Mesodermal cell (in vitro differentiated cells): ENCODE measurements at regions not wholly inside any gene's neighbourhood (a gene's known extent, or its start where the extent isn't known, plus 50 kb on each side); places are given as distances from the start of the nearest gene placed in this dataset.

Experiments used
- H3K27ac ChIP-seq: 2 replicates; pipeline ENCODE4 v1.7.0; 2013; ENCODE audit warnings: mild to moderate bottlenecking, low read depth, low read length, moderate library complexity; ENCODE audit not compliant: severe bottlenecking
- H3K36me3 ChIP-seq: 2 replicates; pipeline ENCODE4 v1.7.1; 2013; ENCODE audit warnings: mild to moderate bottlenecking, low read length, moderate library complexity; ENCODE audit not compliant: control insufficient read depth, insufficient read depth
- H3K4me1 ChIP-seq: one replicate; pipeline ENCODE4 v1.7.1; 2013; ENCODE audit warnings: mild to moderate bottlenecking, low read length; ENCODE audit not compliant: insufficient read depth, control insufficient read depth, poor library complexity, severe bottlenecking
- H3K4me3 ChIP-seq: 2 replicates; pipeline ENCODE4 v1.7.0; 2013; ENCODE audit warnings: low read length, control low read depth, mild to moderate bottlenecking; ENCODE audit not compliant: insufficient read depth, poor library complexity, severe bottlenecking; ENCODE audit errors: extremely low read depth
- H3K9me3 ChIP-seq: 2 replicates; pipeline ENCODE4 v1.7.1; 2013; ENCODE audit warnings: mild to moderate bottlenecking, low read length, moderate library complexity; ENCODE audit not compliant: control insufficient read depth
- WGBS, 2 experiments: methylation state at CpG; one replicate each; pipeline ENCODE4 v1.1.5; 2013; ENCODE audit warnings: missing lambda C conversion rate in 2 of 2; ENCODE audit not compliant: insufficient coverage in 2 of 2; 5-methylcytosine and 5-hydroxymethylcytosine counted together

- Histone ChIP-seq H3K36me3 (no peaks in the 10 kb centered on the region), H3K4me1 (peaks cover 6% of the 10 kb centered on the region), H3K4me3 (no peak overlapping the region), H3K27ac (no peak overlapping the region), H3K9me3 (no peaks in the 10 kb centered on the region)
- 100% methylated on average over 1 to 2 of the region's 2 CpGs for WGBS, 2 experiments
These were observed 187.1 kb downstream of the KITLG start for GRCh38 chr12:88393017-88393767.

GRCh38 chr12:88398031-88398430 lies 182.2 kb downstream of the KITLG start:
- H3K36me3 ChIP-seq: no peaks in the 10 kb centered on the region
- no peak overlapping the region for H3K27ac ChIP-seq
- H3K4me1 ChIP-seq: no peaks in the 10 kb centered on the region
- 93 to 94% methylated on average over 2 of the region's 2 CpGs for WGBS, 2 experiments
- no peaks in the 10 kb centered on the region for H3K9me3 ChIP-seq
- H3K4me3 ChIP-seq: no peak overlapping the region

GRCh38 chr12:88399811-88400210 lies 180.5 kb downstream of the KITLG start:
- no peaks in the 10 kb centered on the region for H3K36me3 ChIP-seq
- no peaks in the 10 kb centered on the region for H3K9me3 ChIP-seq
- H3K4me3 ChIP-seq: no peak overlapping the region
- no peaks in the 10 kb centered on the region for H3K4me1 ChIP-seq
- no peak overlapping the region for H3K27ac ChIP-seq
- WGBS, 2 experiments: no CpG with 5 or more reads among the region's 2 CpGs

- Histone ChIP-seq H3K4me3 (no peak overlapping the region), H3K27ac (no peak overlapping the region), H3K4me1 (no peaks in the 10 kb centered on the region), H3K9me3 (no peaks in the 10 kb centered on the region), H3K36me3 (no peaks in the 10 kb centered on the region)
- WGBS, 2 experiments: 60% methylated on average over 1 of the region's 3 CpGs; no CpG with 5 or more reads in 1 of the 2 experiments
These were observed 180.0 kb downstream of the KITLG start for GRCh38 chr12:88400302-88400701.

- no peaks in the 10 kb centered on the region for H3K36me3 ChIP-seq
- H3K4me3 ChIP-seq: no peak overlapping the region
- WGBS, 2 experiments: no CpG with 5 or more reads among the region's 2 CpGs
- H3K27ac ChIP-seq: no peak overlapping the region
- no peaks in the 10 kb centered on the region for H3K4me1 ChIP-seq
- no peaks in the 10 kb centered on the region for H3K9me3 ChIP-seq
These were observed 179.1 kb downstream of the KITLG start for GRCh38 chr12:88401155-88401554.

GRCh38 chr12:88406905-88407304 lies 173.4 kb downstream of the KITLG start:
- WGBS, 2 experiments: 100% methylated on average over 1 to 2 of the region's 5 CpGs
- Histone ChIP-seq H3K36me3 (no peaks in the 10 kb centered on the region), H3K4me1 (no peaks in the 10 kb centered on the region), H3K9me3 (no peaks in the 10 kb centered on the region), H3K27ac (no peak overlapping the region), H3K4me3 (no peak overlapping the region)

GRCh38 chr12:88408823-88409222 lies 171.4 kb downstream of the KITLG start:
- Histone ChIP-seq H3K4me1 (no peaks in the 10 kb centered on the region), H3K4me3 (no peak overlapping the region), H3K9me3 (no peaks in the 10 kb centered on the region), H3K27ac (no peak overlapping the region), H3K36me3 (no peaks in the 10 kb centered on the region)

GRCh38 chr12:88409257-88409656 lies 171.0 kb downstream of the KITLG start:
- H3K27ac ChIP-seq: no peak overlapping the region
- H3K9me3 ChIP-seq: no peaks in the 10 kb centered on the region
- WGBS, 2 experiments: 55 to 63% methylated on average over 3 of the region's 3 CpGs
- no peak overlapping the region for H3K4me3 ChIP-seq
- no peaks in the 10 kb centered on the region for H3K4me1 ChIP-seq
- H3K36me3 ChIP-seq: no peaks in the 10 kb centered on the region

- Histone ChIP-seq H3K9me3 (no peaks in the 10 kb centered on the region), H3K27ac (no peak overlapping the region), H3K4me3 (no peak overlapping the region), H3K36me3 (no peaks in the 10 kb centered on the region), H3K4me1 (no peaks in the 10 kb centered on the region)
- WGBS, 2 experiments: no CpG with 5 or more reads among the region's 2 CpGs
These were observed 168.6 kb downstream of the KITLG start for GRCh38 chr12:88411689-88412088.

- Histone ChIP-seq H3K4me3 (no peak overlapping the region), H3K27ac (no peak overlapping the region), H3K9me3 (no peaks in the 10 kb centered on the region), H3K4me1 (peaks cover under 1% of the 10 kb centered on the region), H3K36me3 (no peaks in the 10 kb centered on the region)
- WGBS, 2 experiments: 89 to 93% methylated on average over 1 to 2 of the region's 2 CpGs
These were observed 166.6 kb downstream of the KITLG start for GRCh38 chr12:88413646-88414045.

- WGBS, 2 experiments: 60% methylated on average over 1 of the region's 2 CpGs; no CpG with 5 or more reads in 1 of the 2 experiments
- H3K4me3 ChIP-seq: no peak overlapping the region
These were observed 164.1 kb downstream of the KITLG start for GRCh38 chr12:88416155-88416554.

More at GRCh38 chr12:88416155-88416554, 164.1 kb downstream of the KITLG start:
- Histone ChIP-seq H3K9me3 (no peaks in the 10 kb centered on the region), H3K36me3 (no peaks in the 10 kb centered on the region), H3K4me1 (peaks cover 6% of the 10 kb centered on the region), H3K27ac (no peak overlapping the region)
